ENCODE measurements at regions not wholly inside any gene's neighbourhood (a gene's known extent, or its start where the extent isn't known, plus 50 kb on each side); places are given as distances from the start of the nearest gene placed in this dataset.

- TF ChIP-seq CTCF (IDR thresholded peaks at IDR 0.05) = no peak
- TF ChIP-seq EZH2 (IDR thresholded peaks at IDR 0.05; ENCODE audit: borderline replicate concordance, insufficient read depth, low read depth, low read length, poor library complexity, severe bottlenecking) = no peak
These were observed 218.8 kb downstream of the MTERF1 start for GRCh38 chr7:91661727-91662126.
